ENCODE measurements at regions not wholly inside any gene's neighbourhood (a gene's known extent, or its start where the extent isn't known, plus 50 kb on each side); places are given as distances from the start of the nearest gene placed in this dataset.

- no peak for DNase-seq (ENCODE audit: low read depth, low spot score)
These were observed 303.6 kb downstream of the SAMD5 start for GRCh38 chr6:147811913-147812629.

GRCh38 chr6:147817042-147817689 lies 308.7 kb downstream of the SAMD5 start:
- DNase-seq (ENCODE audit: low read depth, low spot score) = no peak

- no peak for DNase-seq (ENCODE audit: low read depth, low spot score)
These were observed 312.0 kb downstream of the SAMD5 start for GRCh38 chr6:147820520-147820919.

- DNase-seq (ENCODE audit: low read depth, low spot score) = no peak
These were observed 312.9 kb downstream of the SAMD5 start for GRCh38 chr6:147821295-147821897.

- no peak for DNase-seq (ENCODE audit: low read depth, low spot score)
These were observed 315.4 kb downstream of the SAMD5 start for GRCh38 chr6:147823936-147824335.

- DNase-seq (ENCODE audit: low read depth, low spot score) = no peak
These were observed 317.4 kb downstream of the SAMD5 start for GRCh38 chr6:147825848-147826247.

GRCh38 chr6:147826698-147827097 lies 318.2 kb downstream of the SAMD5 start:
- no peak for DNase-seq (ENCODE audit: low read depth, low spot score)

GRCh38 chr6:147829418-147829817 lies 320.9 kb downstream of the SAMD5 start:
- no peak for DNase-seq (ENCODE audit: low read depth, low spot score)

GRCh38 chr6:147829835-147830234 lies 321.3 kb downstream of the SAMD5 start:
- DNase-seq (ENCODE audit: low read depth, low spot score) = no peak

GRCh38 chr6:147831356-147831755 lies 322.9 kb downstream of the SAMD5 start:
- DNase-seq (ENCODE audit: low read depth, low spot score) = no peak

GRCh38 chr6:147833607-147834006 lies 325.1 kb downstream of the SAMD5 start:
- DNase-seq (ENCODE audit: low read depth, low spot score) = no peak

GRCh38 chr6:147834084-147834776 lies 325.7 kb downstream of the SAMD5 start:
- no peak for DNase-seq (ENCODE audit: low read depth, low spot score)

GRCh38 chr6:147837540-147837939 lies 329.1 kb downstream of the SAMD5 start:
- DNase-seq (ENCODE audit: low read depth, low spot score) = no peak

GRCh38 chr6:147839708-147840610 lies 331.5 kb downstream of the SAMD5 start:
- no peak for DNase-seq (ENCODE audit: low read depth, low spot score)

- DNase-seq (ENCODE audit: low read depth, low spot score) = no peak
These were observed 333.2 kb downstream of the SAMD5 start for GRCh38 chr6:147841547-147842148.

- DNase-seq (ENCODE audit: low read depth, low spot score) = no peak
These were observed 341.2 kb downstream of the SAMD5 start for GRCh38 chr6:147849401-147850330.

- no peak for DNase-seq (ENCODE audit: low read depth, low spot score)
These were observed 344.3 kb downstream of the SAMD5 start for GRCh38 chr6:147852772-147853171.

- DNase-seq (ENCODE audit: low read depth, low spot score) = no peak
These were observed 345.1 kb downstream of the SAMD5 start for GRCh38 chr6:147853574-147853973.

GRCh38 chr6:147855803-147856482 lies 347.5 kb downstream of the SAMD5 start:
- DNase-seq (ENCODE audit: low read depth, low spot score) = no peak
